PC-3 (cell line): ENCODE measurements at regions not wholly inside any gene's neighbourhood (a gene's known extent, or its start where the extent isn't known, plus 50 kb on each side); places are given as distances from the start of the nearest gene placed in this dataset.

ENCODE experiments used
- ATAC-seq: fragments of 200-7000 bp; cut with Tn5 transposase; 2 replicates; pipeline ENCODE4 v1.9.1; 2020; ENCODE audit warnings: mild to moderate bottlenecking, moderate library complexity
- BruUV-seq: library from RNA; stranded (reverse); fragments of 400-500 nt; replicated peaks from 2 replicates; lab custom pipeline; 2021; lab: Mats Ljungman, UMichigan
- CTCF ChIA-PET: fragments of 300-600 bp; sonication (Branson Sonifier 250); formaldehyde crosslinking; loops from one replicate; lab custom pipeline; 2022; ENCODE audit warnings: antibody characterized with exemption; lab: Charles Lee
- POLR2A ChIA-PET: fragments of 300-600 bp; sonication (Branson Sonifier 250); formaldehyde crosslinking; loops from one replicate; lab custom pipeline; 2022; ENCODE audit warnings: antibody characterized with exemption; ENCODE audit not compliant: unreplicated experiment; lab: Charles Lee
- DNase-seq: peaks from one replicate; pipeline ENCODE4 v3.0.0-alpha.2; 2015
- H2AFZ ChIP-seq: fragments of 300-600 bp; sonication (generic); 2 replicates; pipeline ENCODE4 v1.6.0; 2016; ENCODE audit warnings: antibody characterized with exemption, low read length
- H3F3A ChIP-seq: fragments of 300-600 bp; sonication (generic); one replicate; pipeline ENCODE4 v1.6.0; 2017; ENCODE audit warnings: antibody characterized with exemption, low read length, control low read depth, mild to moderate bottlenecking; ENCODE audit not compliant: unreplicated experiment
- H3K27ac ChIP-seq: fragments of 300-600 bp; sonication (generic); 2 replicates; pipeline ENCODE4 v1.5.1; 2016; ENCODE audit warnings: mild to moderate bottlenecking, low read length
- H3K27me3 ChIP-seq: fragments of 300-600 bp; sonication (generic); 2 replicates; pipeline ENCODE4 v1.6.1; 2016; ENCODE audit warnings: low read length, mixed read lengths
- H3K36me3 ChIP-seq: fragments of 300-600 bp; sonication (generic); 2 replicates; pipeline ENCODE4 v1.6.1; 2016; ENCODE audit warnings: low read depth, mixed run types, low read length, mixed read lengths
- H3K4me1 ChIP-seq: fragments of 300-600 bp; sonication (generic); 2 replicates; pipeline ENCODE4 v1.5.1; 2016; ENCODE audit warnings: low read length; ENCODE audit not compliant: insufficient read depth
- H3K4me2 ChIP-seq: fragments of 300-600 bp; sonication (generic); 2 replicates; pipeline ENCODE4 v1.6.0; 2016; ENCODE audit warnings: low read length
- H3K4me3 ChIP-seq: fragments of 300-600 bp; sonication (generic); 2 replicates; pipeline ENCODE4 v1.5.1; 2016; ENCODE audit warnings: mild to moderate bottlenecking, low read length, mixed read lengths
- H3K79me2 ChIP-seq: fragments of 300-600 bp; sonication (generic); 2 replicates; pipeline ENCODE4 v1.6.1; 2017; ENCODE audit warnings: low read length, mixed read lengths
- H3K9ac ChIP-seq: fragments of 300-600 bp; sonication (generic); 2 replicates; pipeline ENCODE4 v1.6.0; 2016; ENCODE audit warnings: mild to moderate bottlenecking, low read length
- H3K9me2 ChIP-seq: fragments of 300-600 bp; sonication (generic); replicated peaks from 2 replicates; pipeline ENCODE4 v1.6.1; 2016; ENCODE audit warnings: mixed run types, low read length, mixed read lengths
- H3K9me3 ChIP-seq: fragments of 300-600 bp; sonication (generic); 2 replicates; pipeline ENCODE4 v1.6.1; 2016; ENCODE audit warnings: low read length, mixed read lengths
- H4K20me1 ChIP-seq: fragments of 300-600 bp; sonication (generic); 2 replicates; pipeline ENCODE4 v1.6.1; 2016; ENCODE audit warnings: low read length, mixed read lengths
- EZH2 ChIP-seq: fragments of 300-600 bp; sonication (generic); IDR thresholded peaks from one replicate; pipeline ENCODE4 v1.6.1; 2017; ENCODE audit warnings: antibody characterized with exemption, mild to moderate bottlenecking, low read length; ENCODE audit not compliant: unreplicated experiment
- EZH2phosphoT487 ChIP-seq: fragments of 300-600 bp; sonication (generic); IDR thresholded peaks from 2 replicates; pipeline ENCODE4 v1.6.1; 2018; ENCODE audit warnings: mild to moderate bottlenecking, antibody characterized with exemption, low read length, borderline replicate concordance
- intact Hi-C: fragments of 100-400 bp; cut with micrococcal nuclease; formaldehyde crosslinking; loops from 2 replicates; pipeline ENCODE4 v1.9.0; 2023
- TF ChIP-seq, protein P1 (sequence below): fragments of 300-600 bp; sonication (generic); conservative IDR thresholded peaks from 2 replicates; pipeline ENCODE4 v1.5.1; 2017; ENCODE audit warnings: antibody characterized with exemption, low read depth, mild to moderate bottlenecking, low read length

DNA sequence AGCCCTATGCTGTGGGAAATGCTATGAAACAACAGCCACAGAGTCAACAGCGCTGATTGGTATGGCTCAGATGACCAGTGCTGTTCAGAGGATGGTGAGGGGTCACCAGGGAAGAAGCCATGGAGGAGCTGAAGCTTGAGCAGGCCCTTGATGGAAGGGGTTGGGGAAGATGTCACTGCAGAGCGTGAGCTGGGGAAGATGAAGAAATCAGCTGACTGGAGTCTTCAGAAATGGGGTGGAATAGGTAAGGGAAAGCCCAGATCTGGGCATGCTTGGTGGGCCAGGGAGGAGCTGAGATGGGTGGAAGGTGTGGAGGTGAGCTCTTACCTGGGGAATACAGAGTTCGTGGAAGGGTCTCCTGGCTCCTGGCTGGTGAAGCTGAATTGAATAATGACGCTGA is 105.4 kb upstream of the PLET1 start:
- TF ChIP-seq EZH2phosphoT487 (no peak), EZH2 (no peak)
- TF ChIP-seq, protein P1, sequence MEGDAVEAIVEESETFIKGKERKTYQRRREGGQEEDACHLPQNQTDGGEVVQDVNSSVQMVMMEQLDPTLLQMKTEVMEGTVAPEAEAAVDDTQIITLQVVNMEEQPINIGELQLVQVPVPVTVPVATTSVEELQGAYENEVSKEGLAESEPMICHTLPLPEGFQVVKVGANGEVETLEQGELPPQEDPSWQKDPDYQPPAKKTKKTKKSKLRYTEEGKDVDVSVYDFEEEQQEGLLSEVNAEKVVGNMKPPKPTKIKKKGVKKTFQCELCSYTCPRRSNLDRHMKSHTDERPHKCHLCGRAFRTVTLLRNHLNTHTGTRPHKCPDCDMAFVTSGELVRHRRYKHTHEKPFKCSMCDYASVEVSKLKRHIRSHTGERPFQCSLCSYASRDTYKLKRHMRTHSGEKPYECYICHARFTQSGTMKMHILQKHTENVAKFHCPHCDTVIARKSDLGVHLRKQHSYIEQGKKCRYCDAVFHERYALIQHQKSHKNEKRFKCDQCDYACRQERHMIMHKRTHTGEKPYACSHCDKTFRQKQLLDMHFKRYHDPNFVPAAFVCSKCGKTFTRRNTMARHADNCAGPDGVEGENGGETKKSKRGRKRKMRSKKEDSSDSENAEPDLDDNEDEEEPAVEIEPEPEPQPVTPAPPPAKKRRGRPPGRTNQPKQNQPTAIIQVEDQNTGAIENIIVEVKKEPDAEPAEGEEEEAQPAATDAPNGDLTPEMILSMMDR = no peak
- Histone ChIP-seq H3K79me2 (no peaks in the 10 kb centered on the region), H3K4me1 (peaks cover 24% of the 10 kb centered on the region), H3F3A (no peaks in the 10 kb centered on the region), H3K4me2 (no peak overlapping the region), H3K9me2 (no peaks in the 10 kb centered on the region), H4K20me1 (no peaks in the 10 kb centered on the region), H3K36me3 (no peaks in the 10 kb centered on the region), H3K27me3 (peaks cover 7% of the 10 kb centered on the region; the same call in 1 of the 2 replicates), H3K4me3 (no peak overlapping the region), H3K9me3 (no peaks in the 10 kb centered on the region), H2AFZ (no peak overlapping the region), H3K9ac (no peak overlapping the region), H3K27ac (no peak overlapping the region)
- intact Hi-C loops = no loop called here
- ATAC-seq (no peak), DNase-seq (no peak)
- ChIA-PET CTCF (no interaction called here), POLR2A (no interaction called here)
- no TSS peak for BruUV-seq

DNA sequence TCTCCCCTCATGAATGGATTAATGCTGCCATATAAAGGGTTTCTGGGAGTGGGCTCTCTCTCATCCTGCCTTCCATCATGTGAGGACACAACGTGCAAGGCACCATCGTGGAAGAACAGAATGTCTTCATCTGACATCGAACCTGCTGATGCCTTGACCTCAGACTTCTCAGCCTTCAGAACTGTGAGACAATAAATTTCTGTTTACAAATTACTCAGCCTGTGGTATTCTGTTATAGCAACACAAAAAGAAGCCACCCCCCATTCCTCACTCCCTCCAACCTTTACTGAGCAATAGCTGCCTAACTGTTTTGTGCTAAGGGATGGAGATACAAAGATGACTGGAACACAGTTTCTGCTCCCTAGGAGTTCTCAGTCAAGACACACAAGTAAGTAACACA is 106.1 kb upstream of the PLET1 start:
- peak; percentile 12 for DNase-seq
- BruUV-seq = no TSS peak
- peaks cover 24% of the 10 kb centered on the region for H3K4me1 ChIP-seq
- no peak for ATAC-seq
- TF ChIP-seq EZH2phosphoT487 = no peak
- no peak for TF ChIP-seq EZH2
- TF ChIP-seq, protein P1 = no peak
- no peaks in the 10 kb centered on the region for H3K9me3 ChIP-seq
- no peak overlapping the region for H3K27ac ChIP-seq
- H3K27me3 ChIP-seq = peaks cover 10% of the 10 kb centered on the region; the same call in 1 of the 2 replicates
- H3K4me3 ChIP-seq = no peak overlapping the region
- H3K79me2 ChIP-seq = no peaks in the 10 kb centered on the region
- H3K36me3 ChIP-seq = no peaks in the 10 kb centered on the region
- H2AFZ ChIP-seq = no peak overlapping the region
- H3F3A ChIP-seq = no peaks in the 10 kb centered on the region
- no peaks in the 10 kb centered on the region for H4K20me1 ChIP-seq
- intact Hi-C loops = no loop called here
- POLR2A ChIA-PET = no interaction called here
- no peaks in the 10 kb centered on the region for H3K9me2 ChIP-seq
- no peak overlapping the region for H3K9ac ChIP-seq
- no peak overlapping the region for H3K4me2 ChIP-seq
- CTCF ChIA-PET = no interaction called here

DNA sequence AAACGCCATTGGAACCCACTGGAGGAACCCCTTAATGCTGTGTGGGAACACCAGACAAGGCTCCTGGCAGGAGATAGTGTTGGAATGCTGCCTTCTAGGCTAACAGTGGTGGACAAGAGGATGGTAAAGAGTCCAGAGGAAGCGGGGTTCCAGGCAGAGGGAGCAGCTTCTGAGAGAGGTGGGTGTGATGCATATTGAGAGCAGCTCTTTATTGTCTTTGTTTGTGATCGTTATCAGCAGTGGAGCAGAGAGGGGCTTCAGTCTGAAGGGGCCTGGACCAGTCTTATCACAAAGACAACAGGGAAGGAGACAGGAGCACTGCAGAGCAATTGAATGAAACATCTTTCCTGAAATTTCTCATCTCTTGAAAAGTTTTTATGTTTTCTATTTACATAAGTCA is 106.8 kb upstream of the PLET1 start:
- Histone ChIP-seq H2AFZ (no peak overlapping the region), H3K9me3 (no peaks in the 10 kb centered on the region), H3K4me3 (no peak overlapping the region), H3K9ac (no peak overlapping the region), H3K27ac (no peak overlapping the region), H3K4me1 (peaks cover 24% of the 10 kb centered on the region), H3K79me2 (no peaks in the 10 kb centered on the region), H3K9me2 (no peaks in the 10 kb centered on the region), H3K4me2 (no peak overlapping the region), H4K20me1 (no peaks in the 10 kb centered on the region), H3K36me3 (no peaks in the 10 kb centered on the region), H3F3A (no peaks in the 10 kb centered on the region), H3K27me3 (peaks cover 10% of the 10 kb centered on the region; the same call in 1 of the 2 replicates)
- BruUV-seq = no TSS peak
- POLR2A ChIA-PET = no interaction called here
- ATAC-seq (no peak), DNase-seq (no peak)
- TF ChIP-seq EZH2 = no peak
- no peak for TF ChIP-seq EZH2phosphoT487
- TF ChIP-seq, protein P1 = no peak
- intact Hi-C loops = no loop called here
- CTCF ChIA-PET = no interaction called here
